ENCODE measurements at regions not wholly inside any gene's neighbourhood (a gene's known extent, or its start where the extent isn't known, plus 50 kb on each side); places are given as distances from the start of the nearest gene placed in this dataset.

DNA sequence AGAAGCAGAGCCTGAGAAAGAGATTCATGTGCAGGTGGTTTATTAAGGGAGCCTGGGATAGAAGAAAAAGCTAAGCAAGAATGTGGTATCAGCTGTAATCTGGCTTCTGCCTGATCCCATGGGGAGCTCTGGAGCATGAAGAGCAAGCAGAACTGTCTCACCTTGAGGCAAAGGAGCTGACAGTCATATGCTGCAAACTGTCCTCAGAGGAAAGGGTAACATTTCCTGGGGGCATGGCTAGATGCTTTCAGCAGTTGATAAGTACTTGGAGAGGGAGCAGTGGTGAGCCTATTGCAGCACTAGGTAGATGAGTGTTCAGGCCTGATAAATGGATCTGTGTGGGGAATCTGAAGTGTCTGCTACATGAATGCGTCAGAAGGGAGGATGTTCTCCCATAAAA is 621.5 kb upstream of the BTBD3 start:
- TF ChIP-seq, protein P1, sequence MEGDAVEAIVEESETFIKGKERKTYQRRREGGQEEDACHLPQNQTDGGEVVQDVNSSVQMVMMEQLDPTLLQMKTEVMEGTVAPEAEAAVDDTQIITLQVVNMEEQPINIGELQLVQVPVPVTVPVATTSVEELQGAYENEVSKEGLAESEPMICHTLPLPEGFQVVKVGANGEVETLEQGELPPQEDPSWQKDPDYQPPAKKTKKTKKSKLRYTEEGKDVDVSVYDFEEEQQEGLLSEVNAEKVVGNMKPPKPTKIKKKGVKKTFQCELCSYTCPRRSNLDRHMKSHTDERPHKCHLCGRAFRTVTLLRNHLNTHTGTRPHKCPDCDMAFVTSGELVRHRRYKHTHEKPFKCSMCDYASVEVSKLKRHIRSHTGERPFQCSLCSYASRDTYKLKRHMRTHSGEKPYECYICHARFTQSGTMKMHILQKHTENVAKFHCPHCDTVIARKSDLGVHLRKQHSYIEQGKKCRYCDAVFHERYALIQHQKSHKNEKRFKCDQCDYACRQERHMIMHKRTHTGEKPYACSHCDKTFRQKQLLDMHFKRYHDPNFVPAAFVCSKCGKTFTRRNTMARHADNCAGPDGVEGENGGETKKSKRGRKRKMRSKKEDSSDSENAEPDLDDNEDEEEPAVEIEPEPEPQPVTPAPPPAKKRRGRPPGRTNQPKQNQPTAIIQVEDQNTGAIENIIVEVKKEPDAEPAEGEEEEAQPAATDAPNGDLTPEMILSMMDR (IDR thresholded peaks at IDR 0.05), result no peak
- no peak for TF ChIP-seq SIN3A (IDR thresholded peaks at IDR 0.05; ENCODE audit: borderline replicate concordance, insufficient read depth, low read depth, low read length)
- TF ChIP-seq, protein P2, sequence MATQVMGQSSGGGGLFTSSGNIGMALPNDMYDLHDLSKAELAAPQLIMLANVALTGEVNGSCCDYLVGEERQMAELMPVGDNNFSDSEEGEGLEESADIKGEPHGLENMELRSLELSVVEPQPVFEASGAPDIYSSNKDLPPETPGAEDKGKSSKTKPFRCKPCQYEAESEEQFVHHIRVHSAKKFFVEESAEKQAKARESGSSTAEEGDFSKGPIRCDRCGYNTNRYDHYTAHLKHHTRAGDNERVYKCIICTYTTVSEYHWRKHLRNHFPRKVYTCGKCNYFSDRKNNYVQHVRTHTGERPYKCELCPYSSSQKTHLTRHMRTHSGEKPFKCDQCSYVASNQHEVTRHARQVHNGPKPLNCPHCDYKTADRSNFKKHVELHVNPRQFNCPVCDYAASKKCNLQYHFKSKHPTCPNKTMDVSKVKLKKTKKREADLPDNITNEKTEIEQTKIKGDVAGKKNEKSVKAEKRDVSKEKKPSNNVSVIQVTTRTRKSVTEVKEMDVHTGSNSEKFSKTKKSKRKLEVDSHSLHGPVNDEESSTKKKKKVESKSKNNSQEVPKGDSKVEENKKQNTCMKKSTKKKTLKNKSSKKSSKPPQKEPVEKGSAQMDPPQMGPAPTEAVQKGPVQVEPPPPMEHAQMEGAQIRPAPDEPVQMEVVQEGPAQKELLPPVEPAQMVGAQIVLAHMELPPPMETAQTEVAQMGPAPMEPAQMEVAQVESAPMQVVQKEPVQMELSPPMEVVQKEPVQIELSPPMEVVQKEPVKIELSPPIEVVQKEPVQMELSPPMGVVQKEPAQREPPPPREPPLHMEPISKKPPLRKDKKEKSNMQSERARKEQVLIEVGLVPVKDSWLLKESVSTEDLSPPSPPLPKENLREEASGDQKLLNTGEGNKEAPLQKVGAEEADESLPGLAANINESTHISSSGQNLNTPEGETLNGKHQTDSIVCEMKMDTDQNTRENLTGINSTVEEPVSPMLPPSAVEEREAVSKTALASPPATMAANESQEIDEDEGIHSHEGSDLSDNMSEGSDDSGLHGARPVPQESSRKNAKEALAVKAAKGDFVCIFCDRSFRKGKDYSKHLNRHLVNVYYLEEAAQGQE (IDR thresholded peaks at IDR 0.05; ENCODE audit: insufficient read depth in 1 of 2, low read depth in 2 of 2, low read length in 1 of 2), result no peak
- TF ChIP-seq POLR2AphosphoS5 (IDR thresholded peaks at IDR 0.05; ENCODE audit: low read depth, low read length), result no peak

All from Panc1 (cell line).